ENCODE measurements at regions not wholly inside any gene's neighbourhood (a gene's known extent, or its start where the extent isn't known, plus 50 kb on each side); places are given as distances from the start of the nearest gene placed in this dataset.

GRCh38 chr4:79213702-79214101 lies 112.2 kb downstream of the NAA11 start:
- H3K4me1 ChIP-seq (ENCODE audit: control insufficient read depth, low read depth, low read length), result no peaks in the 10 kb centered on the region

DNA sequence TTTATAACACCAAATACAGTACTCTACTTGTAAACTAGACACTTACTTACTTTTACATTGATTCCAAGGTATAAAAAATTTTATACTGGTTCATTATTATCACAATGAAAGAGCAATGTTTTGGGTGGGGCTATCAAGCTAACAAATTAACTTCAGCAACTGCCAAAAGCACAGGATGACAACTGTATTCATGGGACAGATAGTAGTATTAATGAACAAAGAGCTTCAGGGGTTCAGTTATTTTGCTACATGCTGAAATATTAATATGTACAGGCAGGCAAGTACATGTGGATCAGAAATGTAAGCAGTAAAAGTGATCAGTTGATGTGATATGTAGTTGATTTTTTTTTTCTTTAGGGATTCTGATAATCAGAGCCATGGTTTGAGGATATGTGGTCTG lies 112.9 kb downstream of the NAA11 start:
- no peak overlapping the region for H3K27ac ChIP-seq (ENCODE audit: low read depth, low read length)
- no peaks in the 10 kb centered on the region for H3K79me2 ChIP-seq (ENCODE audit: control insufficient read depth, insufficient read depth, low read length)

More at GRCh38 chr4:79213702-79214101, 112.2 kb downstream of the NAA11 start:
- no peaks in the 10 kb centered on the region for H3K36me3 ChIP-seq (ENCODE audit: control insufficient read depth, insufficient read depth, low read length)
- H3K23ac ChIP-seq (ENCODE audit: low read length), result no peak overlapping the region
- H2BK5ac ChIP-seq (ENCODE audit: low read length), result no peak overlapping the region
- no peak overlapping the region for H3K4me3 ChIP-seq (ENCODE audit: low read length)
- H3K4ac ChIP-seq (ENCODE audit: low read depth, low read length), result no peak overlapping the region
- H2BK120ac ChIP-seq (ENCODE audit: low read depth, low read length), result no peak overlapping the region
- no peak overlapping the region for H4K5ac ChIP-seq (ENCODE audit: low read length)
- H3K27ac ChIP-seq (ENCODE audit: low read depth, low read length), result no peak overlapping the region
- no peak overlapping the region for H4K8ac ChIP-seq (ENCODE audit: low read depth, low read length)
- H3K9ac ChIP-seq (ENCODE audit: low read length), result no peak overlapping the region
- H3K79me1 ChIP-seq (ENCODE audit: low read length), result no peaks in the 10 kb centered on the region
- H3K27me3 ChIP-seq (ENCODE audit: insufficient read depth, low read length, poor library complexity), result no peaks in the 10 kb centered on the region
- no peak overlapping the region for H2BK15ac ChIP-seq (replicated peaks; ENCODE audit: low read depth)
- H3K79me2 ChIP-seq (ENCODE audit: control insufficient read depth, insufficient read depth, low read length), result no peaks in the 10 kb centered on the region
- no peak overlapping the region for H3K18ac ChIP-seq (ENCODE audit: low read length)
- no peak for DNase-seq
- no peak overlapping the region for H3K56ac ChIP-seq (ENCODE audit: low read length)
- no peak overlapping the region for H2AK5ac ChIP-seq (ENCODE audit: low read length)
- no peak overlapping the region for H3K4me2 ChIP-seq (ENCODE audit: low read length)

GRCh38 chr4:79212311-79212710 lies 113.5 kb downstream of the NAA11 start:
- Histone ChIP-seq H4K5ac (ENCODE audit: low read length) (no peak overlapping the region), H3K4me3 (ENCODE audit: low read length) (no peak overlapping the region), H2BK5ac (ENCODE audit: low read length) (no peak overlapping the region), H3K18ac (ENCODE audit: low read length) (no peak overlapping the region), H3K36me3 (ENCODE audit: control insufficient read depth, insufficient read depth, low read length) (no peaks in the 10 kb centered on the region), H3K9ac (ENCODE audit: low read length) (no peak overlapping the region), H3K27ac (ENCODE audit: low read depth, low read length) (no peak overlapping the region), H3K79me2 (ENCODE audit: control insufficient read depth, insufficient read depth, low read length) (no peaks in the 10 kb centered on the region), H3K27me3 (ENCODE audit: insufficient read depth, low read length, poor library complexity) (no peaks in the 10 kb centered on the region), H3K23ac (ENCODE audit: low read length) (no peak overlapping the region), H3K56ac (ENCODE audit: low read length) (no peak overlapping the region), H3K79me1 (ENCODE audit: low read length) (no peaks in the 10 kb centered on the region), H3K4ac (ENCODE audit: low read depth, low read length) (no peak overlapping the region), H2BK120ac (ENCODE audit: low read depth, low read length) (no peak overlapping the region), H2BK15ac (replicated peaks; ENCODE audit: low read depth) (no peak overlapping the region), H2AK5ac (ENCODE audit: low read length) (no peak overlapping the region), H3K4me2 (ENCODE audit: low read length) (no peak overlapping the region), H3K4me1 (ENCODE audit: control insufficient read depth, low read depth, low read length) (no peaks in the 10 kb centered on the region), H4K8ac (ENCODE audit: low read depth, low read length) (no peak overlapping the region)
- no CpG with 5 or more reads among the region's 4 CpGs for WGBS (ENCODE audit: extremely low coverage, insufficient coverage, low lambda C conversion rate)
- no peak for DNase-seq

More for the DNA sequence above, 112.9 kb downstream of the NAA11 start:
- H2BK5ac ChIP-seq (ENCODE audit: low read length), result no peak overlapping the region
- no peak overlapping the region for H2BK120ac ChIP-seq (ENCODE audit: low read depth, low read length)
- no peak overlapping the region for H4K5ac ChIP-seq (ENCODE audit: low read length)
- no peak overlapping the region for H3K9ac ChIP-seq (ENCODE audit: low read length)
- no peaks in the 10 kb centered on the region for H3K36me3 ChIP-seq (ENCODE audit: control insufficient read depth, insufficient read depth, low read length)
- H2AK5ac ChIP-seq (ENCODE audit: low read length), result no peak overlapping the region
- DNase-seq, result no peak
- no peak overlapping the region for H3K56ac ChIP-seq (ENCODE audit: low read length)
- H3K4me3 ChIP-seq (ENCODE audit: low read length), result no peak overlapping the region
- no peak overlapping the region for H2BK15ac ChIP-seq (replicated peaks; ENCODE audit: low read depth)
- no peaks in the 10 kb centered on the region for H3K79me1 ChIP-seq (ENCODE audit: low read length)
- H4K8ac ChIP-seq (ENCODE audit: low read depth, low read length), result no peak overlapping the region
- no peaks in the 10 kb centered on the region for H3K27me3 ChIP-seq (ENCODE audit: insufficient read depth, low read length, poor library complexity)
- H3K4me2 ChIP-seq (ENCODE audit: low read length), result no peak overlapping the region
- H3K23ac ChIP-seq (ENCODE audit: low read length), result no peak overlapping the region
- no peak overlapping the region for H3K18ac ChIP-seq (ENCODE audit: low read length)
- no peaks in the 10 kb centered on the region for H3K4me1 ChIP-seq (ENCODE audit: control insufficient read depth, low read depth, low read length)
- H3K4ac ChIP-seq (ENCODE audit: low read depth, low read length), result no peak overlapping the region

- no peak overlapping the region for H3K4me3 ChIP-seq (ENCODE audit: low read length)
- no CpG with 5 or more reads among the region's 3 CpGs for WGBS (ENCODE audit: extremely low coverage, insufficient coverage, low lambda C conversion rate)
These were observed 114.4 kb downstream of the NAA11 start for GRCh38 chr4:79211490-79211889.

GRCh38 chr4:79210636-79211049 lies 115.2 kb downstream of the NAA11 start:
- no peaks in the 10 kb centered on the region for H3K79me2 ChIP-seq (ENCODE audit: control insufficient read depth, insufficient read depth, low read length)
- H3K56ac ChIP-seq (ENCODE audit: low read length), result no peak overlapping the region
- no peak overlapping the region for H2BK15ac ChIP-seq (replicated peaks; ENCODE audit: low read depth)
- no peaks in the 10 kb centered on the region for H3K4me1 ChIP-seq (ENCODE audit: control insufficient read depth, low read depth, low read length)
- H3K4me2 ChIP-seq (ENCODE audit: low read length), result no peak overlapping the region
- no peaks in the 10 kb centered on the region for H3K36me3 ChIP-seq (ENCODE audit: control insufficient read depth, insufficient read depth, low read length)
- H4K5ac ChIP-seq (ENCODE audit: low read length), result no peak overlapping the region
- no peaks in the 10 kb centered on the region for H3K79me1 ChIP-seq (ENCODE audit: low read length)
- H2AK5ac ChIP-seq (ENCODE audit: low read length), result no peak overlapping the region
- H3K27ac ChIP-seq (ENCODE audit: low read depth, low read length), result no peak overlapping the region
- H3K9ac ChIP-seq (ENCODE audit: low read length), result no peak overlapping the region
- no peak overlapping the region for H3K18ac ChIP-seq (ENCODE audit: low read length)
- no peak overlapping the region for H2BK120ac ChIP-seq (ENCODE audit: low read depth, low read length)
- no peak overlapping the region for H3K4ac ChIP-seq (ENCODE audit: low read depth, low read length)
- DNase-seq, result no peak
- H2BK5ac ChIP-seq (ENCODE audit: low read length), result no peak overlapping the region
- no peaks in the 10 kb centered on the region for H3K27me3 ChIP-seq (ENCODE audit: insufficient read depth, low read length, poor library complexity)
- no peak overlapping the region for H4K8ac ChIP-seq (ENCODE audit: low read depth, low read length)
- no peak overlapping the region for H3K23ac ChIP-seq (ENCODE audit: low read length)
- no peak overlapping the region for H3K4me3 ChIP-seq (ENCODE audit: low read length)
- WGBS (ENCODE audit: extremely low coverage, insufficient coverage, low lambda C conversion rate), result no CpG with 5 or more reads among the region's 7 CpGs

More at GRCh38 chr4:79211490-79211889, 114.4 kb downstream of the NAA11 start:
- Histone ChIP-seq H3K27me3 (ENCODE audit: insufficient read depth, low read length, poor library complexity) (no peaks in the 10 kb centered on the region), H3K4me1 (ENCODE audit: control insufficient read depth, low read depth, low read length) (no peaks in the 10 kb centered on the region), H3K79me1 (ENCODE audit: low read length) (no peaks in the 10 kb centered on the region), H4K5ac (ENCODE audit: low read length) (no peak overlapping the region), H3K36me3 (ENCODE audit: control insufficient read depth, insufficient read depth, low read length) (no peaks in the 10 kb centered on the region), H2AK5ac (ENCODE audit: low read length) (no peak overlapping the region), H3K9ac (ENCODE audit: low read length) (no peak overlapping the region), H2BK120ac (ENCODE audit: low read depth, low read length) (no peak overlapping the region), H3K18ac (ENCODE audit: low read length) (no peak overlapping the region), H3K56ac (ENCODE audit: low read length) (no peak overlapping the region), H3K4ac (ENCODE audit: low read depth, low read length) (no peak overlapping the region), H2BK5ac (ENCODE audit: low read length) (no peak overlapping the region), H3K4me2 (ENCODE audit: low read length) (no peak overlapping the region), H3K79me2 (ENCODE audit: control insufficient read depth, insufficient read depth, low read length) (no peaks in the 10 kb centered on the region), H2BK15ac (replicated peaks; ENCODE audit: low read depth) (no peak overlapping the region), H3K23ac (ENCODE audit: low read length) (no peak overlapping the region), H4K8ac (ENCODE audit: low read depth, low read length) (no peak overlapping the region), H3K27ac (ENCODE audit: low read depth, low read length) (no peak overlapping the region)
- no peak for DNase-seq

DNA sequence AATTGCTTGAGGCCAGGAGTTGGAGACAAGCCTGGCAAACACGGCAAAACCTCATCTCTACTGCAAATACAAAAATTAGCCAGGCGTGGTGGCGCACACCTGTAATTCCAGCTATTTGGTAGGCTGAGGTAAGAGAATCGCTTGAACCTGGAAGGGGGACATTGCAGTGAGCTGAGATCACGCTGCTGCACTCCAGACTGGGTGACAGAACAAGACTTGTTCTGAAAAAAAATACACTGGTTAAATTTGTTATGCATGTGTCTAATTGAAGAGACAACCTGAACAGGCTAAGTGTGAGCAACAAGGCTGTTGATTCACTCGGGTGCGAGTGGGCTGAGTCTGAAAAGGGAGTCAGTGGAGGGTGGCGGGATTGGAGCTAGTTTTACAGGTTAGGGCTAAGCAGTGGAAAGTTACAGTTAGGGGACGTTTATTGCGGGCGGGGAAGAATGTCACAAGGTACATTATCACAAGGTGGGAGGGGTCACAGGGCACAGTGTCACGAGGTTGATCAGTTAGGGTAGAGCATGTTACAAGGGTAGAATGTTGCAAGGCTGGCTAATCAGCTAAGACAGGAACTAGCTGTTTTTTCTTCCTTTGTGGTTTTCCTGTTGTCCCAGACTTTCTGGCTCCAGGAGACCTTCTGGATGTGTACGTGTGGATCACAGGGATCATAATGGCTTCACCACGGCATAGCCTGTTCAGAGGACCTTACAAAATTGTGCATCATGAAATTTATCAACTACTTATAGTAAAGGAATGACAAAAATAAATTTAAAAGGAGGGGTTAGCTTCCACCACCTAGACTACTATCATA lies 115.8 kb downstream of the NAA11 start:
- Histone ChIP-seq H2BK120ac (ENCODE audit: low read depth, low read length) (no peak overlapping the region), H2BK15ac (replicated peaks; ENCODE audit: low read depth) (no peak overlapping the region), H3K23ac (ENCODE audit: low read length) (no peak overlapping the region), H3K27ac (ENCODE audit: low read depth, low read length) (no peak overlapping the region), H4K5ac (ENCODE audit: low read length) (no peak overlapping the region), H3K36me3 (ENCODE audit: control insufficient read depth, insufficient read depth, low read length) (no peaks in the 10 kb centered on the region), H3K27me3 (ENCODE audit: insufficient read depth, low read length, poor library complexity) (no peaks in the 10 kb centered on the region), H3K18ac (ENCODE audit: low read length) (no peak overlapping the region), H3K4ac (ENCODE audit: low read depth, low read length) (no peak overlapping the region), H3K4me3 (ENCODE audit: low read length) (no peak overlapping the region), H3K79me2 (ENCODE audit: control insufficient read depth, insufficient read depth, low read length) (no peaks in the 10 kb centered on the region), H2AK5ac (ENCODE audit: low read length) (no peak overlapping the region), H4K8ac (ENCODE audit: low read depth, low read length) (no peak overlapping the region), H2BK5ac (ENCODE audit: low read length) (no peak overlapping the region), H3K4me2 (ENCODE audit: low read length) (no peak overlapping the region), H3K56ac (ENCODE audit: low read length) (no peak overlapping the region), H3K4me1 (ENCODE audit: control insufficient read depth, low read depth, low read length) (no peaks in the 10 kb centered on the region), H3K9ac (ENCODE audit: low read length) (no peak overlapping the region), H3K79me1 (ENCODE audit: low read length) (no peaks in the 10 kb centered on the region)
- peak; percentile 46 for DNase-seq
- no CpG with 5 or more reads among the region's 14 CpGs for WGBS (ENCODE audit: extremely low coverage, insufficient coverage, low lambda C conversion rate)
